Stimulated activated CD4-positive, alpha-beta T cell treated with anti-CD3 and anti-CD28 coated beads, Interleukin-4, amount 100 ng/mL, for 4 hours (primary cell): ENCODE measurements at regions not wholly inside any gene's neighbourhood (a gene's known extent, or its start where the extent isn't known, plus 50 kb on each side); places are given as distances from the start of the nearest gene placed in this dataset.

Experiments used
- DNase-seq, 2 experiments: peaks; one replicate each; pipeline ENCODE4 v3.0.0-alpha.2; 2020

GRCh38 chr6:153207617-153208016 lies 76.5 kb upstream of the RGS17 start:
- no peak for DNase-seq

GRCh38 chr6:153207006-153207405 lies 75.9 kb upstream of the RGS17 start:
- DNase-seq = no peak

GRCh38 chr6:153192943-153193885 lies 62.1 kb upstream of the RGS17 start:
- DNase-seq = no peak

- DNase-seq = no peak
Measured at GRCh38 chr6:153183925-153184324, 52.8 kb upstream of the RGS17 start.
